Transverse colon (tissue), 4 donors: ENCODE measurements at regions not wholly inside any gene's neighbourhood (a gene's known extent, or its start where the extent isn't known, plus 50 kb on each side); places are given as distances from the start of the nearest gene placed in this dataset.

Source experiments
- DNase-seq: peaks from one replicate; pipeline ENCODE4 v3.0.0-alpha.2; 2019
- H3K27ac ChIP-seq, 4 donors: fragments of 200-600 bp; sonication (generic); 2 replicates each; pipeline ENCODE4 v1.5.1; 2016 to 2018; ENCODE audit warnings: inconsistent platforms in 4 of 4
- H3K27me3 ChIP-seq: fragments of 200-600 bp; sonication (generic); 2 replicates; pipeline ENCODE4 v1.5.1; 2017; ENCODE audit warnings: inconsistent platforms
- H3K36me3 ChIP-seq, 4 donors: fragments of 200-600 bp; sonication (generic); 2 replicates each; pipeline ENCODE4 v1.5.1; 2017 to 2019; ENCODE audit warnings: inconsistent platforms in 4 of 4
- H3K4me1 ChIP-seq, 4 donors: fragments of 200-600 bp; sonication (generic); 2 replicates each; pipeline ENCODE4 v1.5.1; 2017 to 2020; ENCODE audit warnings: inconsistent platforms in 4 of 4
- H3K4me3 ChIP-seq, 4 donors: fragments of 200-600 bp; sonication (generic); 1 replicate in 1 of 4; 2 replicates in 3 of 4; pipeline versions ENCODE4 v1.5.1 to v1.6.1; 2017 to 2019; ENCODE audit warnings: inconsistent platforms in 4 of 4
- H3K9me3 ChIP-seq, 2 donors: fragments of 200-600 bp; sonication (generic); 2 replicates each; pipeline ENCODE4 v1.5.1; 2017 to 2019; ENCODE audit warnings: inconsistent platforms in 2 of 2
- EP300 ChIP-seq: sonication (generic); formaldehyde crosslinking; IDR thresholded peaks from one replicate; pipeline ENCODE4 v1.6.1; 2017; ENCODE audit warnings: antibody characterized with exemption, low read depth
- POLR2A ChIP-seq: fragments of 450-650 bp; IDR thresholded peaks from one replicate; pipeline ENCODE4 v1.6.1; 2016; ENCODE audit warnings: antibody characterized with exemption, mild to moderate bottlenecking, moderate library complexity
- POLR2AphosphoS5 ChIP-seq, 3 donors: sonication (generic); formaldehyde crosslinking; IDR thresholded peaks; one replicate each; pipeline ENCODE4 v1.6.1; 2016; ENCODE audit warnings: antibody characterized with exemption in 3 of 3
- WGBS, 2 donors: methylation state at CpG; one replicate each; pipeline ENCODE4 v1.1.5; 2018; ENCODE audit warnings: low coverage in 1 of 2; 5-methylcytosine and 5-hydroxymethylcytosine counted together
- in situ Hi-C, 4 donors: fragments of 200-750 bp; cut with MboI; loops; one replicate each; pipeline versions ENCODE4 v1.15.0 to v1.15.1; 2017; ENCODE audit warnings: low sequenced_read_pairs in 3 of 4, low pct_ligation_motif_present in 1 of 4, low pct_unique_long_range_greater_than_20kb in 1 of 4
- intact Hi-C: fragments of 100-400 bp; cut with DNase I; formaldehyde crosslinking; loops from one replicate; pipeline ENCODE4 v1.15.1; 2023; ENCODE audit warnings: low total_unique reads
- TF ChIP-seq, protein P1 (sequence below), 5 experiments: fragments of 200-600 bp in 3 of 5; fragments of 450-650 bp in 2 of 5; sonication (generic) in 3 of 5; IDR thresholded peaks; 1 replicate in 2 of 5; 2 replicates in 3 of 5; pipeline ENCODE4 v1.5.1; 2016 to 2017; ENCODE audit warnings: antibody characterized with exemption in 5 of 5, inconsistent platforms in 3 of 5, mild to moderate bottlenecking in 2 of 5, moderate library complexity in 1 of 5

DNA sequence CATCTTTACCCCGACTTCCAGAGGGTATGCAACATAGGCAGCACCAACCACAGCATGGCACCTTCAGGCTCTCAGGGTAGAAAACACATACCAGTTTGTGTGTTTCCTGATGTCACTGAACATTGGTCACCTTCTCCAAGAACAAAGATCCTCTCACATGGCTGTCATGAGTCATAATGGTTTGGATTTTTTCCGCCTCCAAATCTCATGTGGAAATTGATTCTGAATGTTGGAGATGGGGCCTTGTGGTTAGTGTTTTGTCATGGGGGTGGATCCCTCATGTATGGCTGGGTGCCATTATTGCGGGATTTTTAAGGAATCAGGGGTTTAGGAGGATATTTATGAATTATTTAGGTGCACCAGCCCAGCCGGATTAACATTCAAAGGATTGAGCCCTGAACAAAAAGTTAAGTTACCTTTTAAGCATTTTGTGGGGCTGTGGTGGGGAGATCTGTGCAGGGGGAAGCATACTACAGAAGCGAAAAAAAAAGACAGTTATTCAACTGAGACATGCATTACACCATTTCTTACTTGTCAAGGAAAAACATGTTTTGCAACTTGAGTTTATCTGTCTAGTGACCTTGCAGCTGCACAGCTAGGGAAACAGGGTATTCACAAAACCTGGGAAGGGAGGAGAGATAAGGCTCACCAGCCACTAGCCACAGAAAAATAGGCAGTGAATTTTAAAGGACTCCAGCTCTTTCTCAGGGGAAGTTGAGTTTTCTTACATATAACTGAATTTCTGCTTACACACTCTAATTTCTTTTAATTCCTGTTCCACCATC is 774.1 kb upstream of the AUTS2 start:
- 82 to 100% methylated on average over 1 to 5 of the region's 5 CpGs for WGBS, 2 donors
- no peak overlapping the region for H3K4me3 ChIP-seq

DNA sequence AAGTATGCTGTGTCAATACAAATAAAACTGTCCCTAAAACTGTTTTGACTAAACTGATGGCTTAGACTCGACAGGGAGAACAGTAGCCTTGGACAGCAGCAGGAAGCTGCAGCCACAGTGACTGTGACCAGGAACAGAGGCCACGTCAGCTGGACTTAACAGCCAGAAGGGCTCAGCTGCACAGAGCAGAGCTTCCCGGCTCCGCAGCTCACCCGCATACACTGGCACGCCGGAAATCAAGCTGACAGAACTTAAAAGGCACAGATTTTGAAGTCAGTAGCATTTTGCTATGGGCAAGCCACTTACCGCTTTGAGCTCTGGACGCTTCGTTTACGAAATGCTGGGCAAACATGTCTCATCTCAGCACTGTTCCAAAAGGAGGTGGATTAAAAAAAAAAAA is 769.7 kb upstream of the AUTS2 start:
- no peak for TF ChIP-seq POLR2A
- TF ChIP-seq, protein P1, sequence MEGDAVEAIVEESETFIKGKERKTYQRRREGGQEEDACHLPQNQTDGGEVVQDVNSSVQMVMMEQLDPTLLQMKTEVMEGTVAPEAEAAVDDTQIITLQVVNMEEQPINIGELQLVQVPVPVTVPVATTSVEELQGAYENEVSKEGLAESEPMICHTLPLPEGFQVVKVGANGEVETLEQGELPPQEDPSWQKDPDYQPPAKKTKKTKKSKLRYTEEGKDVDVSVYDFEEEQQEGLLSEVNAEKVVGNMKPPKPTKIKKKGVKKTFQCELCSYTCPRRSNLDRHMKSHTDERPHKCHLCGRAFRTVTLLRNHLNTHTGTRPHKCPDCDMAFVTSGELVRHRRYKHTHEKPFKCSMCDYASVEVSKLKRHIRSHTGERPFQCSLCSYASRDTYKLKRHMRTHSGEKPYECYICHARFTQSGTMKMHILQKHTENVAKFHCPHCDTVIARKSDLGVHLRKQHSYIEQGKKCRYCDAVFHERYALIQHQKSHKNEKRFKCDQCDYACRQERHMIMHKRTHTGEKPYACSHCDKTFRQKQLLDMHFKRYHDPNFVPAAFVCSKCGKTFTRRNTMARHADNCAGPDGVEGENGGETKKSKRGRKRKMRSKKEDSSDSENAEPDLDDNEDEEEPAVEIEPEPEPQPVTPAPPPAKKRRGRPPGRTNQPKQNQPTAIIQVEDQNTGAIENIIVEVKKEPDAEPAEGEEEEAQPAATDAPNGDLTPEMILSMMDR (IDR thresholded peaks at IDR 0.05): no peak
- TF ChIP-seq POLR2AphosphoS5 (IDR thresholded peaks at IDR 0.05): no peak
- no peak for TF ChIP-seq EP300
- 71 to 90% methylated on average over 10 to 11 of the region's 11 CpGs for WGBS, 2 donors
- Histone ChIP-seq H3K27ac (no peak overlapping the region), H3K9me3 (peaks cover 0 to 3% of the 10 kb centered on the region in 2 donors), H3K4me1 (no peaks in the 10 kb centered on the region), H3K27me3 (no peaks in the 10 kb centered on the region), H3K36me3 (no peaks in the 10 kb centered on the region), H3K4me3 (no peak overlapping the region)
- intact Hi-C loops (no loop called here), in situ Hi-C loops (no loop called here)
- no peak for DNase-seq

More for the DNA sequence above, 774.1 kb upstream of the AUTS2 start:
- H3K4me1 ChIP-seq: no peaks in the 10 kb centered on the region
- TF ChIP-seq POLR2A: no peak
- no peak for TF ChIP-seq POLR2AphosphoS5 (IDR thresholded peaks at IDR 0.05)
- TF ChIP-seq EP300: no peak
- TF ChIP-seq, protein P1 (IDR thresholded peaks at IDR 0.05): no peak
- in situ Hi-C loops (no loop called here), intact Hi-C loops (no loop called here)
- no peaks in the 10 kb centered on the region for H3K36me3 ChIP-seq
- no peak for DNase-seq
- no peak overlapping the region for H3K27ac ChIP-seq
- H3K27me3 ChIP-seq: no peaks in the 10 kb centered on the region
- H3K9me3 ChIP-seq: peaks cover 0 to 3% of the 10 kb centered on the region in 2 donors

DNA sequence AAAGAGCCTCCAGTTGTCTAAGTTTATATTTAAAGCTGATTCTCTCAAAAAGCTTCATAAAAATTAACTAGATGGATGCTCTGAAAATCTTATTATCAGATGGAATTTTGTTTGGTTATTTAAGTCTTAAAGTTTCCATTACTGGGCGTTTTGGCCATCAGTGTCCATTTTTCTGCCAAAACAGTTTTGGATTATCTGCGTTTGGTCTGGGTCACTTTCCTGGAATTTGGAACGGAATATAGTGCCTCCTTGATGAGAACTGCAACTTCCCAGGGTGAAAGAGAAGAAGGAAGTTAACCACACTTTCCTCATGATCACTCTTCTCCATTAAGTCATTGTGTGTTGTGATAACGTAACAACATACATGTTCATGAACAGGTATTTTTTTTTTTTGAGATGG is 764.9 kb upstream of the AUTS2 start:
- H3K27ac ChIP-seq: no peak overlapping the region
- TF ChIP-seq EP300 (no peak), POLR2A (no peak), POLR2AphosphoS5 (IDR thresholded peaks at IDR 0.05) (no peak)
- TF ChIP-seq, protein P1 (IDR thresholded peaks at IDR 0.05): no peak
- no peak for DNase-seq
- no peaks in the 10 kb centered on the region for H3K9me3 ChIP-seq
- H3K4me3 ChIP-seq: no peak overlapping the region
- no peaks in the 10 kb centered on the region for H3K4me1 ChIP-seq
- intact Hi-C loops: no loop called here
- in situ Hi-C loops: no loop called here
- 56 to 61% methylated on average over 4 of the region's 4 CpGs for WGBS, 2 donors
- H3K36me3 ChIP-seq: no peaks in the 10 kb centered on the region
- H3K27me3 ChIP-seq: no peaks in the 10 kb centered on the region

DNA sequence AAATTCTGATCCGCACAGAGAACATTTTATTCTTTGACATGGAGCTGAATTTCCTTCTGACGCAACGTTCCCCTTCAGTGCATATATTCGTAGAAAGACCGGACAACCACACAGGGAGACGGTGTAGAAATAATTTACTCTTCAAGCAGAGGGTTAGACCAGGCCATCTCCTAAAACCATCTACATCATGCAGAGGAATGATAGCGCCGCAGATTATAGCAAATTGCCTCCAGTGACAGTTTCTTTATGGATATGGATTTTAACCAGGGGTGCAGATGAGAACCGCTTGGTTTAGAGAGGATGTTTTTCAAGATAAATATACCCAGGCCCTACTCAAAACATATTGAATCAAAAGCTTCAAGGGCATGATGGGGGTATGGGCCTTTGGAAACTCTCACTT is 759.3 kb upstream of the AUTS2 start:
- no peak for DNase-seq
- WGBS, 2 donors: 92 to 95% methylated on average over 6 to 9 of the region's 9 CpGs

More for the DNA sequence above, 759.3 kb upstream of the AUTS2 start:
- TF ChIP-seq EP300 (no peak), POLR2A (no peak), POLR2AphosphoS5 (IDR thresholded peaks at IDR 0.05) (no peak)
- TF ChIP-seq, protein P1 (IDR thresholded peaks at IDR 0.05): no peak
- H3K27ac ChIP-seq: no peak overlapping the region
- H3K27me3 ChIP-seq: no peaks in the 10 kb centered on the region
- H3K4me3 ChIP-seq: no peak overlapping the region
- in situ Hi-C loops: no loop called here
- no peaks in the 10 kb centered on the region for H3K36me3 ChIP-seq
- peaks cover 0 to 5% of the 10 kb centered on the region in 2 donors for H3K9me3 ChIP-seq
- intact Hi-C loops: no loop called here
- H3K4me1 ChIP-seq: no peaks in the 10 kb centered on the region
